ENCODE measurements at regions not wholly inside any gene's neighbourhood (a gene's known extent, or its start where the extent isn't known, plus 50 kb on each side); places are given as distances from the start of the nearest gene placed in this dataset.

DNA sequence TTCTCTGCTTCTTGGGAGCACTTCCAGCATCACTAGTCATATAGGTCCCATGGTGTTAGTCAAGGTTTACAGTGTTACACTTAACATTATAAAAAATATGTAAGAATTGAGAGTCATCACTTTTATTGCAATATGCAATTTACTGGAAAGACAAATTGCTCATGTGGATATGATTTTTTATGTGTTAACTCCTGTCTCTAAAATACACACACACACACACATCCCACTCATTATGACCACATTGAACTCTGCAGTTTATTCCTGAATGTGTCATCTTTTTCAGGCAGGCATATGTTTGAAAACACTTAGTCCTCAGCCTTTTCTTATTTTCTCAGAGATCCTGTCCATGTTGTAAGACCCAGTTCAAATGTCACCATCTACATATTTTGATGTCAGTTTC, 148.5 kb upstream of the MRPS30 start:
- H3K27ac ChIP-seq (ENCODE audit: extremely low read length, insufficient read depth, low read length) = no peak overlapping the region
- no peak overlapping the region for H3K9ac ChIP-seq (ENCODE audit: insufficient read depth, low read depth, low read length)
- H3K36me3 ChIP-seq (replicated peaks in 1 of 2; ENCODE audit: control insufficient read depth in 1 of 2, insufficient read depth in 2 of 2, low read length in 2 of 2) = no peaks in the 10 kb centered on the region
- TF ChIP-seq, protein P1, sequence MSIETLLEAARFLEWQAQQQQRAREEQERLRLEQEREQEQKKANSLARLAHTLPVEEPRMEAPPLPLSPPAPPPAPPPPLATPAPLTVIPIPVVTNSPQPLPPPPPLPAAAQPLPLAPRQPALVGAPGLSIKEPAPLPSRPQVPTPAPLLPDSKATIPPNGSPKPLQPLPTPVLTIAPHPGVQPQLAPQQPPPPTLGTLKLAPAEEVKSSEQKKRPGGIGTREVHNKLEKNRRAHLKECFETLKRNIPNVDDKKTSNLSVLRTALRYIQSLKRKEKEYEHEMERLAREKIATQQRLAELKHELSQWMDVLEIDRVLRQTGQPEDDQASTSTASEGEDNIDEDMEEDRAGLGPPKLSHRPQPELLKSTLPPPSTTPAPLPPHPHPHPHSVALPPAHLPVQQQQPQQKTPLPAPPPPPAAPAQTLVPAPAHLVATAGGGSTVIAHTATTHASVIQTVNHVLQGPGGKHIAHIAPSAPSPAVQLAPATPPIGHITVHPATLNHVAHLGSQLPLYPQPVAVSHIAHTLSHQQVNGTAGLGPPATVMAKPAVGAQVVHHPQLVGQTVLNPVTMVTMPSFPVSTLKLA (IDR thresholded peaks at IDR 0.05) = no peak
- TF ChIP-seq HNRNPK (IDR thresholded peaks at IDR 0.05; ENCODE audit: low read depth, low read length, poor library complexity, severe bottlenecking) (no peak), NR3C1 (CRISPR knock-in tag; IDR thresholded peaks at IDR 0.05) (no peak), TARDBP (CRISPR knock-in tag; IDR thresholded peaks at IDR 0.05) (no peak), TAF15 (IDR thresholded peaks at IDR 0.05; ENCODE audit: low read depth, low read length, poor library complexity, severe bottlenecking) (no peak), DNMT1 (CRISPR knock-in tag; IDR thresholded peaks at IDR 0.05) (no peak), ZMAT3 (CRISPR knock-in tag; conservative IDR thresholded peaks at IDR 0.05) (no peak), ZC3H4 (CRISPR knock-in tag; IDR thresholded peaks at IDR 0.05; ENCODE audit: borderline replicate concordance) (no peak)
- TF ChIP-seq, protein P2, sequence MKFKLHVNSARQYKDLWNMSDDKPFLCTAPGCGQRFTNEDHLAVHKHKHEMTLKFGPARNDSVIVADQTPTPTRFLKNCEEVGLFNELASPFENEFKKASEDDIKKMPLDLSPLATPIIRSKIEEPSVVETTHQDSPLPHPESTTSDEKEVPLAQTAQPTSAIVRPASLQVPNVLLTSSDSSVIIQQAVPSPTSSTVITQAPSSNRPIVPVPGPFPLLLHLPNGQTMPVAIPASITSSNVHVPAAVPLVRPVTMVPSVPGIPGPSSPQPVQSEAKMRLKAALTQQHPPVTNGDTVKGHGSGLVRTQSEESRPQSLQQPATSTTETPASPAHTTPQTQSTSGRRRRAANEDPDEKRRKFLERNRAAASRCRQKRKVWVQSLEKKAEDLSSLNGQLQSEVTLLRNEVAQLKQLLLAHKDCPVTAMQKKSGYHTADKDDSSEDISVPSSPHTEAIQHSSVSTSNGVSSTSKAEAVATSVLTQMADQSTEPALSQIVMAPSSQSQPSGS (CRISPR knock-in tag; IDR thresholded peaks at IDR 0.05) = no peak
- no peak overlapping the region for H3K4me2 ChIP-seq (ENCODE audit: low read depth, low read length)
- CTCF ChIA-PET (ENCODE audit: low intra/inter-chr PET ratio, low total read pairs) = no interaction called here
- no peaks in the 10 kb centered on the region for H3K79me2 ChIP-seq (ENCODE audit: insufficient read depth, low read length)
- H3K9me3 ChIP-seq (ENCODE audit: low read length) = peaks cover 50% of the 10 kb centered on the region
- H3K4me1 ChIP-seq (ENCODE audit: insufficient read depth, low read length) = no peaks in the 10 kb centered on the region
- no peak overlapping the region for H2AFZ ChIP-seq (ENCODE audit: low read length)
- DNase-seq (ENCODE audit: low spot score) (no peak), ATAC-seq (no peak), FAIRE-seq (no peak)
- no peak overlapping the region for H3K4me3 ChIP-seq (replicated peaks in 1 of 3; ENCODE audit: insufficient read depth in 1 of 3, low read depth in 2 of 3, low read length in 3 of 3)
- H3K27me3 ChIP-seq (ENCODE audit: control insufficient read depth in 1 of 2, insufficient read depth in 2 of 2, low read length in 2 of 2) = no peaks in the 10 kb centered on the region
- intact Hi-C loops (cut with micrococcal nuclease; ENCODE audit: unreplicated experiment) (no loop called here), in situ Hi-C loops (cut with HindIII; ENCODE audit: extremely low pct_ligation_motif_present, low pct_unique_long_range_greater_than_20kb) (no loop called here)
- no TSS peak for BruUV-seq (replicated peaks)
- no peaks in the 10 kb centered on the region for H4K20me1 ChIP-seq (ENCODE audit: insufficient read depth, low read length)
- POLR2A ChIA-PET = no interaction called here

Measured in HepG2 (cell line).